GM12872 (cell line): ENCODE measurements at regions not wholly inside any gene's neighbourhood (a gene's known extent, or its start where the extent isn't known, plus 50 kb on each side); places are given as distances from the start of the nearest gene placed in this dataset.

ENCODE experiments used
- TF ChIP-seq, protein P1 (sequence below): IDR thresholded peaks from 3 replicates; pipeline ENCODE4 v1.5.1; 2011; ENCODE audit warnings: low read depth, mild to moderate bottlenecking, low read length, moderate library complexity; ENCODE audit not compliant: insufficient read depth

DNA sequence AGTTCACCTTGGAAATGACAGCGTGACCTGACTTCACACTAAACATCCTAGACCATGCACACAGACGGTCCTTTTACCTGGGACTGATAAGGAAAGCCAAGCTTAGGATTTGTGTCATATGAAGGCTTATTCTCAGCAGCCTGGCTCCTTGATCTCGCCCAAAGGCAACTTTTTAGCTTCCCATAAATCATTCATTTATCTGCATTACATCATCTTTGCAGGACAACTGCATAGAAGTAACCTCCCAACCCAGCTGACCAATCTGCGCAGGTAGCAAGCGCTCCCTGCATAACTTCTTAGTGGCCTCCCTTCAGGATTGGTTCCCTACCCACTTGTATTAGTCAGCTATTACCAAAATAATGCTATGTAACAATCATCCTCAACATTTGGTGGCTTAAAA lies 389.9 kb upstream of the PROK2 start:
- TF ChIP-seq, protein P1, sequence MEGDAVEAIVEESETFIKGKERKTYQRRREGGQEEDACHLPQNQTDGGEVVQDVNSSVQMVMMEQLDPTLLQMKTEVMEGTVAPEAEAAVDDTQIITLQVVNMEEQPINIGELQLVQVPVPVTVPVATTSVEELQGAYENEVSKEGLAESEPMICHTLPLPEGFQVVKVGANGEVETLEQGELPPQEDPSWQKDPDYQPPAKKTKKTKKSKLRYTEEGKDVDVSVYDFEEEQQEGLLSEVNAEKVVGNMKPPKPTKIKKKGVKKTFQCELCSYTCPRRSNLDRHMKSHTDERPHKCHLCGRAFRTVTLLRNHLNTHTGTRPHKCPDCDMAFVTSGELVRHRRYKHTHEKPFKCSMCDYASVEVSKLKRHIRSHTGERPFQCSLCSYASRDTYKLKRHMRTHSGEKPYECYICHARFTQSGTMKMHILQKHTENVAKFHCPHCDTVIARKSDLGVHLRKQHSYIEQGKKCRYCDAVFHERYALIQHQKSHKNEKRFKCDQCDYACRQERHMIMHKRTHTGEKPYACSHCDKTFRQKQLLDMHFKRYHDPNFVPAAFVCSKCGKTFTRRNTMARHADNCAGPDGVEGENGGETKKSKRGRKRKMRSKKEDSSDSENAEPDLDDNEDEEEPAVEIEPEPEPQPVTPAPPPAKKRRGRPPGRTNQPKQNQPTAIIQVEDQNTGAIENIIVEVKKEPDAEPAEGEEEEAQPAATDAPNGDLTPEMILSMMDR: no peak

DNA sequence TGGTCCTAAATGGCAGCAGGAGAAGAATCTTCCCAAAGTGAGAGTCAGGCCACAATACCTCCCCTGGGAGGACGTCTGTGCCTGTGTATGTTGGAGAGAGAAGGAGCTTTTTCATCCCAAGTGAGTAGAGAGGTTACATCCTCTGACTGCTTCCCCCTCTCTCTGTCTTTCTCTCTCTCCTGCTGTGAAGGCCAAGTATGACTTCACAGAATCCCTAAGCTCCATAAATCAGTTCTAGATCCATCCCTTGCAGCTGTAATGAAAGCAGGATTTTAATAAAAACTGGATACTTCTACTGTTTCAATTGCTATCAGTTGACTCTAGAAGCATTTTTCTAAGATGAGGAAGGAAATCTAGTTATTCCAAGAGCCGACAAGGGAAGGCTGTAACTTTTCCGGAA lies 389.1 kb upstream of the PROK2 start:
- TF ChIP-seq, protein P1: no peak

DNA sequence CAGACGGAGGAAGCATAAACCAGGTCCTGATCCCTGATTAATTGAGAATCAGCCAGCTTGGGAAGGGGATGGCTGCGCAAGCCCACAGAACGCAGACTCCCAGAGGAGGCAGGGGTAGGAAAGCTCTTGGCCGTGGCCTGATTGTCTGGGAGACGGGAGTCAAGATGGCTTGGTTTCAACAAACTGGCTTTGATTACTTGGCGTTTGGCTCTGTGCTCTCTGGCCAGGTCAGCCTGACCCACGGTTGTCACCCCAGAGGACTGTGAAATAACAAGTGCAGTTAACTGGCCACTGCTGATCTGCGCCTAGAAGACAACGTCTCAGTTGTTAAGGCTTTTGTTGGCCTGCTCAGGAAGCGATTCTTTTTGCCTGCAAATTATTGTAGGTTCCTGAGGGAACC lies 387.0 kb upstream of the PROK2 start:
- TF ChIP-seq, protein P1: no peak

DNA sequence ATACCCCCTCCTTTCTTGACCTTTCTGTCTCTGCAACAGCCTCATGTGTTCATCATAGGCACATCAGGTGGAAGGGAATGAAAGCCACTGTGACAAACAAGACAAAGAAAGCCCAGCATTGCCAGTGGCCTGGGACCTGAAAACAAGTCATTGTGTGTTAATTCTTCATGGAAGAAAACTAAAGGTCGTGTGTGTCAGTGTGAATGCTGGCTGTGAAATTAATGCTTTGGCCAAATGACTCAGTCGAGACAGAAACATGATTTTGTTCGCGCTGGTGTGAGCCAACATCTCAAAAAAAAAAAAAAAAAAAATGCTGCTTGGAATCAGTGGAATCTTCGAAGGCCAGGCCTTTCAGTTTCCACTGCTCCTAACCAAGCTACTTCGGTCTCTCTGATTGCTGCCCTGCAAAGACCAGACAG lies 386.5 kb upstream of the PROK2 start:
- TF ChIP-seq, protein P1: no peak

DNA sequence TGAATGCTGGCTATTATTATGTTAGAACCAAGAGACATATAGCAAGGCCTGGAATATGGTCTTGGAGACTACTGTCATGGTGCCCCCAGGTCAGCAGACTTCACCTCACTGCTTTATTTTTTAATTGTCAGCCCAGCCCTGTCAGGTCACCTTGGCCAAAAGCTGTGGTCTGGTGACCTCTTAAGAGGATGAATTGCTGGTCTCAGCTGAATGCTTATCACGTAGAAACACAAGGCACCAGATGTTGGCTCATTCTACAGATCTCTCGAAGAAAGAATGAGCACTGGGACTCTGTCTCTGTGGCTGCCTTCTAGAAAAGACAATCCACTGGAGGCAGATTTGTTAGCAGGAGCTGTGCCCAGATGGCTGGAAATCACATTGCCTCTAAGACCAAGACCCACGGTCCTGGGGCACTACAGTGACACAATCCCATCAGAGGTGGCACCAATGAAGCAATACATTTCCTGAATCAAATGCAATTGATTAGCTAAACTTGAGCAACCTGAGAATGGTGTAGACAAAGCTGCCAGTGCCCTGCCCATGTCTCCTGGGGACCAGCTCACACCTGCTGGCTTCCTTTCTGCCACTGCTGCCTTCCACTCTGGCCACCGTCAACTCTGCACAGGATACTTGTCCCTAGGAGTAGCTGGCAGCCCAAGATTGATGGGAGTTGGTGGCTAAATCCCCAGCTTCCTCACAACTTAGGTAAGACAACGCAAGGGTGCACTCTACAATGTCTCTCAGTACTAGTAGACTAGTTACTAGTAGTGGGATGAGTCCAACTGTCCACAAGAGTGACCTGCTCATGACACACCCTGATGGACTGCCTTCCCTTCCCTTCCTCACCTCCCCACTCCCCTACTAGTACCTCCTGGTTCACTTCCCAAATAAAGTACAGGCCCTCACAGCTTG lies 384.9 kb upstream of the PROK2 start:
- TF ChIP-seq, protein P1: no peak

DNA sequence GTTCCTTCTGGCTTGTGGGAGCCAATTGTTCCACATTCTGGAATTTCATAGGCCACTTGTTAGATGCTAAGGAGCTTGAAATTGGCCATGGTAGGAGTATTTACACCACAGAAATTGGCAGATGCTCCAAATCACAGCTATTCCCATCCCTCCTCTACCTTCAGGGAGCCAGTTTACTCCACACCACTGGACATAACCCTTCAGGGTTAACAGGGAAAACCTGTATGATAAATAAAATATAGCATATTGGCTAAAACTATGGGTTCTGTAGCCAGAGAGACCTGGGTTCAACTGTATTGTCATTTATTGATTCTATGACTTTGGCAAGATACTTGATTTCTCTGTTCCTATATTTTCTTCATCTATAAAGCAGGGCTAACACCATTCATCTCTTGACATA lies 384.2 kb upstream of the PROK2 start:
- TF ChIP-seq, protein P1: no peak

DNA sequence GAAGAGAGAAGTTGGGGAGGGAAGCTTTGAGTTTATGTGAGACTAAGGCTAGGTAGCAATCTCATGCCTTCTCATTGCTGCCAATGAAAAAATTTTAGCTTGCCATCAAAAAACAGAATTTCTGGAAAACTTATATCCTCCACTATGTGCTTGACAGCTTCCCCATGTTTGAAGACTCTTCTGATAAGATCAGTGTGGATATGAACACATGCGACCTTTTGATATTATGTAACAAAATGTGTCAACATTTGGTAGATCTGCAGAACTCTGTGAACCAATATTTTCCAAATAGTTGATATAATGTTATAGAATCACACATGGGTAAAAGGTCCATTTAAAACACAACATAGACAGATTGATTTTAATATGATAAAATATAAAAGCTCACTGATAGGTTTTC lies 380.9 kb upstream of the PROK2 start:
- TF ChIP-seq, protein P1: no peak
